HepG2 (cell line): ENCODE measurements at regions not wholly inside any gene's neighbourhood (a gene's known extent, or its start where the extent isn't known, plus 50 kb on each side); places are given as distances from the start of the nearest gene placed in this dataset.

Experiments used
- CEBPB ChIP-seq: IDR thresholded peaks from 2 replicates; pipeline ENCODE4 v1.6.1; 2011; ENCODE audit warnings: low read depth, low read length, improper control_type of control experiment, borderline replicate concordance
- DR1 ChIP-seq: sonication (generic); formaldehyde crosslinking; IDR thresholded peaks from 2 replicates; pipeline ENCODE4 v1.8.0; 2021; ENCODE audit warnings: mild to moderate bottlenecking, missing genetic modification reagents, inconsistent platforms
- FOSL2 ChIP-seq: sonication (generic); formaldehyde crosslinking; IDR thresholded peaks from 2 replicates; pipeline ENCODE4 v1.4.0; 2020; ENCODE audit warnings: missing genetic modification reagents
- FOXA3 ChIP-seq: IDR thresholded peaks from 2 replicates; pipeline ENCODE4 v1.6.1; 2016; ENCODE audit warnings: missing genetic modification reagents, missing compliant biosample characterization
- GABPA ChIP-seq, 2 experiments: IDR thresholded peaks; 2 replicates each; pipeline ENCODE4 v1.6.1; 2011 to 2016; ENCODE audit warnings: low read depth in 2 of 2, low read length in 1 of 2, missing biosample characterization in 1 of 2, missing genetic modification characterization in 1 of 2
- HIC2 ChIP-seq: sonication (generic); formaldehyde crosslinking; IDR thresholded peaks from 2 replicates; pipeline ENCODE4 v1.9.0; 2022; ENCODE audit warnings: low read depth, missing genetic modification reagents
- LCORL ChIP-seq, 2 experiments: fragments of 450-650 bp in 1 of 2; sonication (generic) in 1 of 2; formaldehyde crosslinking in 1 of 2; IDR thresholded peaks; 2 replicates each; pipeline versions ENCODE4 v1.5.0 to v1.6.1; 2017 to 2020; ENCODE audit warnings: antibody characterized with exemption in 1 of 2, missing genetic modification reagents in 1 of 2
- PHF5A ChIP-seq: IDR thresholded peaks from one replicate; pipeline ENCODE4 v1.6.1; 2018; ENCODE audit warnings: low read depth, missing genetic modification reagents; ENCODE audit not compliant: unreplicated experiment
- RAD51 ChIP-seq: fragments of 450-650 bp; IDR thresholded peaks from 2 replicates; pipeline ENCODE4 v1.6.1; 2016; ENCODE audit warnings: borderline replicate concordance
- SP1 ChIP-seq, 2 experiments: fragments of 450-650 bp in 1 of 2; sonication (generic) in 1 of 2; formaldehyde crosslinking in 1 of 2; IDR thresholded peaks; 2 replicates each; pipeline versions ENCODE4 v1.4.0 to v1.6.1; 2016 to 2020; ENCODE audit warnings: missing genetic modification reagents in 1 of 2
- TBX2 ChIP-seq: sonication (generic); formaldehyde crosslinking; IDR thresholded peaks from 2 replicates; pipeline ENCODE4 v1.5.0; 2020; ENCODE audit warnings: missing genetic modification reagents, mild to moderate bottlenecking, borderline replicate concordance
- TRAFD1 ChIP-seq: sonication (generic); formaldehyde crosslinking; IDR thresholded peaks from 2 replicates; pipeline ENCODE4 v1.5.1; 2020; ENCODE audit warnings: missing genetic modification reagents, mild to moderate bottlenecking, borderline replicate concordance
- ZMYM3 ChIP-seq: sonication (generic); formaldehyde crosslinking; IDR thresholded peaks from 2 replicates; pipeline ENCODE4 v1.5.1; 2020; ENCODE audit warnings: mild to moderate bottlenecking, missing genetic modification reagents
- ZNF383 ChIP-seq: sonication (generic); formaldehyde crosslinking; IDR thresholded peaks from 2 replicates; pipeline ENCODE4 v1.4.0; 2020; ENCODE audit warnings: missing genetic modification reagents, mild to moderate bottlenecking, borderline replicate concordance
- ZNF766 ChIP-seq: sonication (generic); formaldehyde crosslinking; IDR thresholded peaks from 2 replicates; pipeline ENCODE4 v1.5.0; 2020; ENCODE audit warnings: missing genetic modification reagents, borderline replicate concordance
- ZNF780A ChIP-seq: sonication (generic); formaldehyde crosslinking; IDR thresholded peaks from 2 replicates; pipeline ENCODE4 v1.8.0; 2022; ENCODE audit warnings: mild to moderate bottlenecking, missing genetic modification reagents, moderate library complexity
- ZUFSP ChIP-seq: sonication (generic); formaldehyde crosslinking; IDR thresholded peaks from 2 replicates; pipeline ENCODE4 v1.9.0; 2021; ENCODE audit warnings: missing genetic modification reagents, mild to moderate bottlenecking, borderline replicate concordance
- TF ChIP-seq, protein P1 (sequence below): IDR thresholded peaks from 2 replicates; pipeline ENCODE4 v1.6.1; 2018; ENCODE audit warnings: missing genetic modification reagents
- TF ChIP-seq, protein P2 (sequence below): sonication (generic); formaldehyde crosslinking; IDR thresholded peaks from 2 replicates; pipeline ENCODE4 v1.4.0; 2020; ENCODE audit warnings: mild to moderate bottlenecking, missing genetic modification reagents, borderline replicate concordance
- TF ChIP-seq, protein P3 (sequence below): sonication (generic); formaldehyde crosslinking; IDR thresholded peaks from 2 replicates; pipeline ENCODE4 v1.5.0; 2020; ENCODE audit warnings: missing genetic modification reagents, mild to moderate bottlenecking, borderline replicate concordance

GRCh38 chr3:187913617-187914033 is 168.4 kb upstream of the BCL6 start (continued):
- TF ChIP-seq ZMYM3 (CRISPR knock-in tag) (no peak), LCORL (IDR thresholded peaks at IDR 0.05) (no peak), LCORL (CRISPR knock-in tag; IDR thresholded peaks at IDR 0.05) (no peak), SP1 (IDR thresholded peaks at IDR 0.05) (no peak), SP1 (CRISPR knock-in tag; IDR thresholded peaks at IDR 0.05) (no peak), GABPA (IDR thresholded peaks at IDR 0.05; ENCODE audit: low read depth, low read length) (no peak), GABPA (CRISPR knock-in tag; IDR thresholded peaks at IDR 0.05; ENCODE audit: low read depth) (no peak), FOXA3 (CRISPR knock-in tag) (peak; percentile 64), ZNF766 (no peak), PHF5A (CRISPR knock-in tag) (no peak), TBX2 (no peak), ZUFSP (no peak), CEBPB (no peak), ZNF780A (CRISPR knock-in tag) (no peak), DR1 (no peak), TRAFD1 (CRISPR knock-in tag) (no peak), HIC2 (no peak), ZNF383 (no peak), FOSL2 (CRISPR knock-in tag) (peak; percentile 54), RAD51 (no peak)
- TF ChIP-seq, protein P1, sequence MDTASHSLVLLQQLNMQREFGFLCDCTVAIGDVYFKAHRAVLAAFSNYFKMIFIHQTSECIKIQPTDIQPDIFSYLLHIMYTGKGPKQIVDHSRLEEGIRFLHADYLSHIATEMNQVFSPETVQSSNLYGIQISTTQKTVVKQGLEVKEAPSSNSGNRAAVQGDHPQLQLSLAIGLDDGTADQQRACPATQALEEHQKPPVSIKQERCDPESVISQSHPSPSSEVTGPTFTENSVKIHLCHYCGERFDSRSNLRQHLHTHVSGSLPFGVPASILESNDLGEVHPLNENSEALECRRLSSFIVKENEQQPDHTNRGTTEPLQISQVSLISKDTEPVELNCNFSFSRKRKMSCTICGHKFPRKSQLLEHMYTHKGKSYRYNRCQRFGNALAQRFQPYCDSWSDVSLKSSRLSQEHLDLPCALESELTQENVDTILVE (CRISPR knock-in tag) = no peak
- TF ChIP-seq, protein P2, sequence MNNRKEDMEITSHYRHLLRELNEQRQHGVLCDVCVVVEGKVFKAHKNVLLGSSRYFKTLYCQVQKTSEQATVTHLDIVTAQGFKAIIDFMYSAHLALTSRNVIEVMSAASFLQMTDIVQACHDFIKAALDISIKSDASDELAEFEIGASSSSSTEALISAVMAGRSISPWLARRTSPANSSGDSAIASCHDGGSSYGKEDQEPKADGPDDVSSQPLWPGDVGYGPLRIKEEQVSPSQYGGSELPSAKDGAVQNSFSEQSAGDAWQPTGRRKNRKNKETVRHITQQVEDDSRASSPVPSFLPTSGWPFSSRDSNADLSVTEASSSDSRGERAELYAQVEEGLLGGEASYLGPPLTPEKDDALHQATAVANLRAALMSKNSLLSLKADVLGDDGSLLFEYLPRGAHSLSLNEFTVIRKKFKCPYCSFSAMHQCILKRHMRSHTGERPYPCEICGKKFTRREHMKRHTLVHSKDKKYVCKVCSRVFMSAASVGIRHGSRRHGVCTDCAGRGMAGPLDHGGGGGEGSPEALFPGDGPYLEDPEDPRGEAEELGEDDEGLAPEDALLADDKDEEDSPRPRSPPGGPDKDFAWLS (CRISPR knock-in tag) = no peak
- TF ChIP-seq, protein P3, sequence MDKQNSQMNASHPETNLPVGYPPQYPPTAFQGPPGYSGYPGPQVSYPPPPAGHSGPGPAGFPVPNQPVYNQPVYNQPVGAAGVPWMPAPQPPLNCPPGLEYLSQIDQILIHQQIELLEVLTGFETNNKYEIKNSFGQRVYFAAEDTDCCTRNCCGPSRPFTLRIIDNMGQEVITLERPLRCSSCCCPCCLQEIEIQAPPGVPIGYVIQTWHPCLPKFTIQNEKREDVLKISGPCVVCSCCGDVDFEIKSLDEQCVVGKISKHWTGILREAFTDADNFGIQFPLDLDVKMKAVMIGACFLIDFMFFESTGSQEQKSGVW = no peak
